ENCODE measurements at regions not wholly inside any gene's neighbourhood (a gene's known extent, or its start where the extent isn't known, plus 50 kb on each side); places are given as distances from the start of the nearest gene placed in this dataset.

- no peak for ATAC-seq (ENCODE audit: low FRiP score)
- TF ChIP-seq, protein P1, sequence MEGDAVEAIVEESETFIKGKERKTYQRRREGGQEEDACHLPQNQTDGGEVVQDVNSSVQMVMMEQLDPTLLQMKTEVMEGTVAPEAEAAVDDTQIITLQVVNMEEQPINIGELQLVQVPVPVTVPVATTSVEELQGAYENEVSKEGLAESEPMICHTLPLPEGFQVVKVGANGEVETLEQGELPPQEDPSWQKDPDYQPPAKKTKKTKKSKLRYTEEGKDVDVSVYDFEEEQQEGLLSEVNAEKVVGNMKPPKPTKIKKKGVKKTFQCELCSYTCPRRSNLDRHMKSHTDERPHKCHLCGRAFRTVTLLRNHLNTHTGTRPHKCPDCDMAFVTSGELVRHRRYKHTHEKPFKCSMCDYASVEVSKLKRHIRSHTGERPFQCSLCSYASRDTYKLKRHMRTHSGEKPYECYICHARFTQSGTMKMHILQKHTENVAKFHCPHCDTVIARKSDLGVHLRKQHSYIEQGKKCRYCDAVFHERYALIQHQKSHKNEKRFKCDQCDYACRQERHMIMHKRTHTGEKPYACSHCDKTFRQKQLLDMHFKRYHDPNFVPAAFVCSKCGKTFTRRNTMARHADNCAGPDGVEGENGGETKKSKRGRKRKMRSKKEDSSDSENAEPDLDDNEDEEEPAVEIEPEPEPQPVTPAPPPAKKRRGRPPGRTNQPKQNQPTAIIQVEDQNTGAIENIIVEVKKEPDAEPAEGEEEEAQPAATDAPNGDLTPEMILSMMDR (IDR thresholded peaks at IDR 0.05), result no peak
- DNase-seq (ENCODE audit: low spot score), result no peak
Measured at GRCh38 chr13:61052175-61052574, 363.5 kb downstream of the PCDH20 start.

DNA sequence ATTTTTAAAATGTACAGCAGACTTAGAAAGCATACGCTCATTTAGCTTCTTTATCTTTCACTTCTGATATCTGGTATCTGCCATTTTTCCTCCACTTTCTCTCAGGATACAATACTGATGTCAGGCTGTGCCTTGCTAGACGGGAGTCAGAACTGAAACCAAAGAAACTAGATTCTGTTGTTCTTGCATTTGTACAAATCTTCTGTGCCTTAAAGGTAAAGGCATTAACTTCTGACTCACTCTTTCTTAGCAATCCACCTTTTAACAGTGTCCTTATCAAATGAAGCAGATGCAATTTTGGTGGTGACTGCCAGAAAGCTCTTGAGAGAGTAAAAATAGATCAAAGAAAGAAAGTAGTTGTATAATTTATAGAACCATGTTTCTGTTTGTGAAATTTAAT lies 370.4 kb downstream of the PCDH20 start:
- TF ChIP-seq, protein P1 (IDR thresholded peaks at IDR 0.05), result no peak
- DNase-seq (ENCODE audit: low spot score), result no peak
- no peak for ATAC-seq (ENCODE audit: low FRiP score)

DNA sequence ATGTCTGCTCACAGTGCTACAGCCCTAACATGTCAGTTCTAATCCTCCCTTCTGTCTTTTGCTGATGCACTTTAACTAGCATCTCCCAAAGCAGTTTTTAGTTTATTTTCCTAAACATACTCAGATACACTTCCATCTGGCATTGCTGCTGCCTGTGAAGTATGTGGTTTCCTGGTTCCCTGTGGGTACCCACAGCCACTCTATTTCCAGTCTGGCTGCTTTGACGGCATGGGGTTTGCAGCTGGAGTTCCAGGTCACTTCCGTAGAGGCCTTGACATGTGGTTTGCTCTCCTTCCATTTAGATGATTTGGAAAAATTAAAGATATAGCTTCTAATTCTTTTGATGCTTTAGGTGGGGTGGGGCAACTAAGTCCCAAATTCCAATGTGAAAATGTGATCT lies 375.5 kb downstream of the PCDH20 start:
- no peak for ATAC-seq (ENCODE audit: low FRiP score)
- TF ChIP-seq, protein P1 (IDR thresholded peaks at IDR 0.05), result no peak
- no peak for DNase-seq (ENCODE audit: low spot score)

- TF ChIP-seq, protein P1 (IDR thresholded peaks at IDR 0.05), result no peak
- DNase-seq (ENCODE audit: low spot score) (no peak), ATAC-seq (ENCODE audit: low FRiP score) (no peak)
Measured at GRCh38 chr13:61039302-61039701, 376.3 kb downstream of the PCDH20 start.

DNA sequence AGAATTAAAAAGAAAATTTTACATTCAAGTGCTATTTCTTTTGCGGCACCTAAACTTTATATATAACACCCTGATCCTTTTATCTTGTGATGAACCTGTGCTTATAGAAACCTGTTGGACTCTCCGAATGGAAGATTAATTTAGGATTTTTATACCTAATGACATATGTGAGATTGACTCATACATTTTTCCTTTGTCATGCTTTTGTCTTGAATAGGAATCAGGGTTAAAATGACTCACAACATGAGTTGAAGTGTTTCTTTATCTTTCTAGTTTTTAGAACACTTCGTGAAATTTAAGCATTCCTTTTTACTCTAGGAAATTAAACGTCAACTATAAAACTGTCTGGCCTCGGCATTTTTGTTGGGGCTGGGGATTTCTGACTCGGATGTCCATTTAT lies 378.9 kb downstream of the PCDH20 start:
- DNase-seq (ENCODE audit: low spot score) (no peak), ATAC-seq (ENCODE audit: low FRiP score) (no peak)

GRCh38 chr13:61030445-61030844 lies 385.2 kb downstream of the PCDH20 start:
- DNase-seq (ENCODE audit: low spot score) (no peak), ATAC-seq (ENCODE audit: low FRiP score) (no peak)
- TF ChIP-seq, protein P1 (IDR thresholded peaks at IDR 0.05), result no peak

More for the DNA sequence above, 378.9 kb downstream of the PCDH20 start:
- TF ChIP-seq, protein P1 (IDR thresholded peaks at IDR 0.05), result no peak

DNA sequence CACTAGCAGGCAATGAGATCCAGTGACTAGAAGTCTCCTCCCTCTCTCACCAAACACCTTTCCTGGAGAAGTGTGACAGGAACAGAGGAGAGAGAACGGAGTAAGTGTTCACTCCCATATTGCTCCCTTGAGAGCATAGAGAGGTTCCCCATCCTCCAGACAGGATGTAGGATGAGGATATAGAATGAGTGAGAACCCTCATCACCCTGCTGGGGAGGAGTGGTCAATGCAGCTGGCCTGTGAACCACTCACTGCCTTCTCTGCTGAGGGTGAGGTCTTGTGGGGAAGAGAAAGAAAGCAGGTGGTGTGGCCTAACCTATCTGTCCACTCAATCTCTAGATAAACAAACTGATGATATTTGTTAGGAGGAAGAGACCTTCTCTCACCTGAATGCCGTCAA lies 386.6 kb downstream of the PCDH20 start:
- TF ChIP-seq, protein P1 (IDR thresholded peaks at IDR 0.05), result no peak
- DNase-seq (ENCODE audit: low spot score) (no peak), ATAC-seq (ENCODE audit: low FRiP score) (no peak)

Measured in omental fat pad (tissue), 3 donors.